HG03108 (cell line): ENCODE measurements at regions not wholly inside any gene's neighbourhood (a gene's known extent, or its start where the extent isn't known, plus 50 kb on each side); places are given as distances from the start of the nearest gene placed in this dataset.

Source experiments
- ATAC-seq: cut with Tn5 transposase; IDR thresholded peaks from one replicate; pipeline ENCODE4 v1.9.1; 2021; ENCODE audit warnings: moderate library complexity; ENCODE audit not compliant: unreplicated experiment

DNA sequence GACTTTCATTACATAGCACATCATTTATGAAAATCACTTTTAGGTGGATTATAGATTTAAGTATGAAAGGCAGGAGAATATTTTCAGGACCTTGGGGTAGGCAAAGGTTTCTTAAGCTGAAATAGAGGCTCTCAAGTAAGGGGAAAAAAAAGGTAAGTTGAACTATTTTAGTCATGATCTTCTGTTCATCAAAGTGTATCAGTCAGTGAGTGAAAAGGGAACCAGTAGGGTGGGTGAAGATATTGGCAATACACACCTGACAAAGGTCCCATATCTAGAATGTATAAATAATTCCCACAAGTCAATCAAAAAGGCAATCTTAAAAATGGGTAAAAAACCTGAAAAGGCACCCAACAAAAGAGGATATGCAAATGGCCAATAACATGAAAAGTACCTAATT lies 218.6 kb downstream of the KLF13 start:
- no peak for ATAC-seq

DNA sequence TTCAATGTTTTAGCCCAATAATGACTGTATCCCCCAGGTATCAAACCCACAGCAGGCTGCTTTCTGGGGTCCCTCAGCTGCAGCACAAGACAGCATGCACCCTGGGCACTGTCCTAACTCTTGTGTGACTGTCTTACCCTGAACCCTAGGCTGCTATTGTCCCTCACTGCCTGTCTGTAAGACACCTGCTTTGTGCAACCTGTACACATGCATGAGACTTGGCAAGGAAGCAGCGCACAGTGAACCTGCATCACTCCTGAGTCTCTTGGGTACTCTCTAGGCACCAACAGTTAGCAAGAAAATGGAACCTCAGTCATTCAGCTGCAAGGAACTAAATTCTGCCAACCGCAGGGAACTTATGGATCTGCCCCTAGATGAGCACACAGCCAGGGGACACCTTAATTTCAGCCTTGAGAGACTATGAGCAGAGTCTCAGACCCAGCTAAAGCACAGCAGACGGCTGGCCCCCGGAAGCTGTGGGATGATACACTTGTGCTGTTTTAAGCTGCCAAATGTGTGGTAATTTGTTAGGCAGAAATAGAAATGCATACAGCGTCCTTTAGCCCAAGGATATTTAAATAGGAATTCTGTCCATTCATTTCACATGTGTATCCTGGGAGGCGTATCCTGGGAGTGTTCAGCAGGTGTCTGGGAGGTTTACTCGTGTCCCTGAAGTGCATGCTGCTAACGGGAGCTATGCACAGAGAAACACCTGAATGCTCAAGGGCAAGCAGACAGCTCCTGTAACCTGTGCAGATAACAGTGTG lies 223.8 kb downstream of the KLF13 start:
- ATAC-seq = no peak

DNA sequence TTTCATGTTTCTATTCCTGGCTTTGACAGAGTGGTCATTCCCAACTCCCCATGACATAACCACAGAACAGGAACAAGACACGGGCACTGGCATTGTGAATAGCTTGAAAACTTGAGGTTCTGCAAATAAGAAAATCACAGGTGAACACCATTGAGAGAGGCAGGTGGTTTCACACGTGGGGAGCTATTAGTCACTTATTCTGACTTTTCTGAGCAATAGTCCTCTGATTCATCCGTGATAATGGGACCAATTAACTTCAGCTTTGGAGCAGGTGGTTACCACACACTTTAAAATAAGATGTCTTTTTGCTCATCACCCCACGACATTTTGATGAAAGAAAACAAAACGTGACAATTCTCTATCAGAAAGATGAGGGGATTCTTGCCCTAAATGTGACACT lies 224.7 kb downstream of the KLF13 start:
- no peak for ATAC-seq

DNA sequence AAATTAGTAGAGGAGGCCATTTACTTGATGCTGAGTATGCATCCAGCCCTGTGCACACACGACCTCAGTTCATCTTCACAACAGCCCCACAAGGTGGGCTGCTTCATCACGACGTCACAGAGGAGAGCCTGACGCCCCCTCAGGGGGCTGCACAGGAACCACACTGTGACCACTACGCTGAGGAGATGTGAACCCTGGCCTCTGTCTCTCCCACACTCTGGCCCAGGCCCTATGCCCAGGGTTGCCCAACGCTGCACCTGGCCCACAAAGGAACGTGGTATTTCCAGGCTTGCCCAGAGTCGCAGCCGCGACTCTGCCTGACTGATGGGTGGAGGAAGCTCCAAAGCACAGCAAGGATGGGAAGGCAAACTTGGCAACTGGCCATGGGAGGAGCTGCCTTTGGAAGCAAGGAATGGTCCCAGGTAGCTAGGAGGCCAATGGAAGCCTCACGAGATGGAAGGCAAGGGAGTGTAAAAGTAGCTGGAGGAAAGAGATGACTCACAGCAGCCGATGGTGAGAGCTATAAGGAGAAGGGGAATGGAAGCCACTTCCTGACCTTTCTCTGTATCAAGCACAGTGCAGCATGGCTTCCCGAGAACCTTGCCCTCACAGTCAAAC lies 226.0 kb downstream of the KLF13 start:
- no peak for ATAC-seq

DNA sequence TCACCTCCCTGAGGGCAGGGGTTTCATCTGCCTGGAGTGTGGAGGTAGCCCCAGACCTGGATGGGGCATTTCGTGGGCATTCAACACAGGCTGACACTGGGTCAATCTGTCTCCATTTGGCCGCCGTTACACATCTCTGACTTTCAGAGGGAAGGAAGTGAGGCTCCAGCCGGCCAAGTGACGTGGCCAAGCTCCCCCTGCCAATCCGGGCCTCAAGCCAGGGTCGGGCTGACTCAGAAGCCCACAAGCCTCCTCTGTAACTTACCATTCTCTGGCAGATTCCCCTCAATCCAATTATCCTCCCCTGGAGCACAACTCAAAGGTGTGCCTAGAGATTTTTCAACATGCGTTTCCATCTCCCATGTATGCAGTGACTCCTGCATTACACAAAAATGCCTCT lies 227.6 kb downstream of the KLF13 start:
- ATAC-seq = no peak

DNA sequence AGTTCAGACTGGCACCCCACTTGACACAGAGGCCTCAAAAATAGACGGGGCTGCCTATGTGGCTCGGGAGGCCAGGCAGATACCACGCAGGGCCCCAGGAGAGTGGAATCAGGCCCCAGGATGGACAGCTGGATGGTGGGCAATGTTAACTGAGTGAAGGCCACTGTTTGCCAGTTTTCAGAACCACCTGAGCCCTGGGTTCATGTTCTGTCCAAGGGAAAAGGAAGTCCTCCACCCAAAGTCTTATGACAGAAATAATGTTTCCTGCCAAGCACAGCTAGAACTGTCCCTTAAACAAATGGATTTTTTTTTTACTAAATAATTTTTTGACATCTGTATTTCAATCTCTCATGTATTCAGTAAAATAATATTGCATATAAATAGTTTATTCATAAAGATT lies 228.4 kb downstream of the KLF13 start:
- no peak for ATAC-seq

DNA sequence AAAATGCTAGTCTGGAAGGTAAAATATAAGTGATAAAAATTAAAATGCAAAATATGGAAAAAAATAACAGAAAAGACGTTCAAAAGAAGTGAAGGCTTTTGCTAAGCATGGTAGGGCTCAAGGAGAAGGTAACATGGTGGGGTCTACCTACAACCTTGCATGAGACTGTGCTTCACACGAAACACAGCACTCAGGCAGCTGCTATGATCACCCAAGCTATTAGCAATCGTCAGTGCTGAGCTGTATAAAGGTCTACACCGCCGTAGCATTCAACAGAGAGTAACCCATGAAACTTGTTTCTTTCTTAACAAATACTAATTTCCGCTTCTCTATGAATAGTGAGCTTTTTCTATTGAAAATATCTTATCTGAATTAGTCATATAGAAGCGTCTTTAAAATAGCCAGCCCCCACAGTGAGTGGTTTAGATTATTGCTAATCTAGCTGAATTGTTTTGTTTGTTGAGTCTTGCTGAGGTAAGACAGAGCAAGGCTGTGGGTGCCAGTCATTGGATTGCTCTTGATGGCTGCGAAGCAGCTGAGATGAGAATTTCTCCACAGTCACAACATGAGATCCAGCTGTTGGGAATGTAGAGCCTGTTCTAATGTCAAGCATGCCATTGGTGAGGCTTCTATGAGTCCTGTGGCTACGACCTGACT lies 230.0 kb downstream of the KLF13 start:
- ATAC-seq = no peak

DNA sequence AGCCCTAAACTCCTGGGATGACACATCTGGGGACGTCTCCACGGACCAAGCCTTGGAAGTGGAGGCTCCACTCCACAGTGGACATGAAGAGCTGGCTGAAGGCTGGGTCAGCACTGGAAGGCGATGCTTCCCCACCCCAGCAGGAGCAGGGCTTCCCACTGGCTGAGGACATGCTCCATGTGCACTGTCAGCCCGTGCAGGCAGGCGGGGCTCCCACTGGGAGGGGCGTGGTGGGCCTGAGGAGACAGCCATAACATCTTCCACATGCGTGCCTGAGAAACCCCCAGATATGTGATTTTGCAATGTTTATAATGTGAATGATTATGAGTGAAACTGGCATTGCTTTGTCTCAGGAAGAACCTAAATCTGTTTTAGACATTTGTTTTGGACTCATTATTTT lies 231.3 kb downstream of the KLF13 start:
- ATAC-seq = no peak

DNA sequence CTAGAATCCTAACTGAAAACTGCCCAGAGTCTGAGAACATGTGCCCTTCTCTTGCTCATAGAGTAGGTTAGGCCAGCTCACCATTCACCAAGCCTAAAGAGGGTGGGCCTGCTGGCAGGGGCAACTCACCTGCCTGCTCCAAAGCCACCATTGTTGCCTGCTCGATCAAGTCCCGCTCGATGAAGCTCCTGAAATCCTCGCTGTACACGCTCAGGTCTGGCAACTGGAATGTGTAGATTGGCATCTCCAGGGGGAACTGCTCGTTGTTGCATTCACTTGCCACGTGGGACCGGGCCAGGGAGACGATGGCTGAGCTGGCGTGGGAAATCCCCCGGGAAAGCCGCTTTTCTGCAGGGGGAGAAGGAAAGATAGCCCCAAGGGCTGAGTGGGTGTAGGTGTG lies 232.2 kb downstream of the KLF13 start:
- no peak for ATAC-seq

DNA sequence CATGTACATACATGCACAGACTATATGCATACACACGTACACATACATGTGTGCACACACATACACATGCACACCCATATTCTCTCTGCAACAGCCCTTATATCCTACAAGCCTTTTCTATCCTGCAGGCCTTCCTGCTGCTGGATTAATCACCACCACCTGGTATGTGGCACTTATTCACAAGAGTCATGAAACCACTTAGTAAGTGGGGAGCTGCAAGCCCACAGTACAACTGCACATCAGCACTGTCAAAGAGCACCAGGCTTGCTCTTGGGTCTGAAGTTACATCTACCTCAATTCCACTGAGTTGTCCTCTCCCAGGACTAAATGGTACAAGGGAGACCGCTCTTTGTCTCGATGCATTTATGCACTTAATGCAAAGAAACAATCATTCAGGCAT lies 233.2 kb downstream of the KLF13 start:
- no peak for ATAC-seq

DNA sequence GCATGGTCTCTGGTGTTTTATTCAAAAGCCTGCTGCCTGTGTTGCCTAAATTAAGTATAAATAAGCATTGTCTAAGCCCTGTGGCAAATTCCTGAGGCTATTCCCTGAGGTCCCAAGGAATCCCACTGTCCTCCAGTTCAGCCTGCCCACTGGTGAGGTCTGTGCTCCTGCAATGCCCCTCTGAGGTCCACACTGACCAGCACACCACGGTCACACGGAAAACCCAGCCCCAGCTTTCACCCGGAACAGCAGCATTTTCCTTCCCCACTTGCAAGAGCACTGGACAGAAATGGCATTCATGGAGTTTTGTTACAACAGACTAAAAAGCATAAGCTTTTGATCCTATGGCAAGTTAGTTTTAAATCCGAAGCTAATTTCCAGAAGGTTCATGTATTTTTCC lies 234.0 kb downstream of the KLF13 start:
- no peak for ATAC-seq

DNA sequence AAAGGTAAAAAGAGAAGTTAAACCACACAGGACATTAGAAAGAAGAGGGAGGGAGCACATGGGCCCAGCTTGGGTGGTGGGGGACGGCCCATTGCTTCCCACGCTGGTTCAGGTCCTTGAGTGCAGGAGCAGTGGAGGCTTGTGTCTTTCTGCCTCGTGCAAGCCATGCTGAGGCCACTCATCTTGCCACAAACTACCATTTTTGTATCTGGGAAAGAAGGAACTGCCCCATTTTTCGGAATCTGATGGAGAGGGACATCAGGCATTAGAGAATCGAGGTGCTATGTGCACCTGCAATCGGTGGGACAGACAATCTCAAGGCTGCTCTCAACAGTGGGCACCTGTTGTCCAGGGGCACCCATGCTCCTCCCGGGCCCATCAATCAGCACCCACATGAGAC lies 234.5 kb downstream of the KLF13 start:
- ATAC-seq = no peak

DNA sequence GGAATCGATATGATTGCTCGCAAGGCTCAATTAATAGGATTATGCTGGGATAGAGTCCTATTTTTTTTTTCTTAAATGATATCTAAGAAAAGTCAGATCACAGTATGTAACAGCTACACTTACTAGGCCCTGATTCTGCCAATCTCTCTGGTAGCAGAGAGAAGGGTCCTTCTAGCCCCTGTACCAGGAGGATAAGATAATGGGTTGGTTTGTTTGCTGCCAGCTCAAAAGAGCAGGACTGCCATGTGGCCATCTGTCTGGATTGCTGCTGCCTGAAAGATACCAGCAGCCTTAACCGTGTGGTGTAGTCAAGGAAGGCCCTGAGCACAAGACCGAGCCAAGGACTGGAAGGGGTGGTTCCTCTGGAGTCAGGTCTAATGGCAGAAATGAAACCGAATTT lies 236.4 kb downstream of the KLF13 start:
- no peak for ATAC-seq

DNA sequence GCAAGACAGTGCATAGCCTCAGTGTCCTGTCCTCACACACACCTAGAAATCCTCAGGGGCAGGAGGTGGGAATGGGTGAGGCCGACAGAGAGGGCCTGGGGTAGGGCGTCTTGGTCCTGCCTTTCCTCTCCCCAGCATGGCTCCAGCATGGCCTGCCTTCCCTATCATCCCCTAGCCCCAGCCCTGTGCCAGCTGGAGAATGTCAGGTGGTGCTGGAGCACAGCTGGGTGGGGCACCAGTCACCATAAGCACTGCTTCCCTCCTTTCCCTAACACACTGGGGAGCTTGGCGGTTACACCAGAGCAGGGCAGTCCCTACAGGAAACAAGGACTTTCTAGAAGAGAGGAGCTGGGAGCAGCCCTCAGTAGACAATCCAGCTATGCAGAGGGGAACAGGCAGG lies 236.8 kb downstream of the KLF13 start:
- ATAC-seq = no peak

DNA sequence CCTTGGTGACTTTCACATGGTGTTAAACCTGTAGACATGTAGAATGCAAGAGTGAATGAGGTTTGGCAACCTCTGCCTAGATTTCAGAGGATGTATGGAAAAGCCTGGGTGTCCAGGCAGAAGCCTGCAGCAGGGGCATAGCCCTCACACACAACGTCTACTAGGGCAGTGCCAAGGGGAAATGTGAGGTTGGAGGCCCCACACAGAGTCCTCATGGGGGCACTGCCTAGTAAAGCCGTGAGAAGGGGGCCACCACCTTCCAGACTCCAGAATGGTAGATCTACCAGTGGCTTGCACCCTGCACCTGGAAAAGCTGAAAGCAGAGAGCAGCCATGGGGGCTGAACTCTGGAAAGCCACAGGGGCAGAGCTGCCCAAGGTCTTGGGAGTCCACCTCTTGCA lies 241.2 kb downstream of the KLF13 start:
- ATAC-seq = no peak

DNA sequence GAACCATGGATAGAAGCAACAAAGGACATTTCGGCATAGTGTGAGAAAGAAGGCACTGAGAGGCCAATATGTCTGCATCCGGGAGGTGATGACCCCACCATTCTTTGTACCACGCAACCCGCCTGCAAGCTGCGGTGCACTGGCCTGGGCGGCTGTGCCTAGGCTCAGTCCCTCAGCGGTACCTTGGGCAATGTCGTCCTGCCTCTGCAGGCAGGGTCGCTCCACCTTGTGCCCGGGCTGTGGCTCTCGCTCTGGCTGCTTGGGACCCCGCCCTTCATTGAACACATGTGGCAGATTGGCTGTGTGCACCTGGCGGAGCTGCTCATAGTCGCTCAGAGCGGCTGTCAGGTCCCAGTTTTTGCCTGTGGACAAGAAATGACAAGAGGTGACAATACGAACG lies 243.2 kb downstream of the KLF13 start:
- no peak for ATAC-seq

DNA sequence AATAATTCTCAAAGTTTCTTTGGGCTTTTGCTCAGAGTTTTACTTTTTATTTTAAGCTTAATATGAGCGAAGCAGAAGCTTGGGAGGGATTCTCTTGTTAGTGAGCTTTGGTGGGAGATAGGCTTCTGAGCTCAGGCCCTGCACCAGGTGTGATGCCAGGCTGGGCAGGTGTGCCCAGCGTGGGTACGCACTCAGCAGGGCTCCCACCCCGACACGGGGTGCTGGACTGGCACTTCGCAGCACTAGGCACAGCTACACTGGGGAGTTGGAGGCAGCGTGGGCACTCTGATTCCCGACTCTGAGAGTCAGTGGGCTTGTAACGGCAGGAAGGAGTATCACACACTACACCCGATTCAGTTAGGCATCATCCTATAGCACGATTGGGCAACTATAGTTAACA lies 244.0 kb downstream of the KLF13 start:
- ATAC-seq = no peak

DNA sequence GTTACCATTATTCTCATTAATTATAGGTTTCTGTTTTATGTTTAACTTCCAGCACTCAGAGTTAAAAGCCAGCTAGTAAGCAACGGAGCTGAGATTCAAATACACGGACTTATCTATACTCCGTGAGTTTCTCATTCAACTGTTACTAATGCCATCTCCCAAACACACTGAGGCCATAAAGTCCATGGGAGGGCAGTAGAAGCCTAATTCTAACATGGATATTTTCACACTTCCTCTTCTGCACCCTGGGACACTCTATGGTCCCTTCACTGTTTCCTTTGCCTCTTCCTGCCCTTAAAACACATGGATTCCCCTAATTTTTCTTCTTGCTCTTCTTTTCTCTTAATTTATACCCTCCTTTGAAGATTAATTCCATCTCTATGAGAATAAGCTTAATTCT lies 245.0 kb downstream of the KLF13 start:
- no peak for ATAC-seq

DNA sequence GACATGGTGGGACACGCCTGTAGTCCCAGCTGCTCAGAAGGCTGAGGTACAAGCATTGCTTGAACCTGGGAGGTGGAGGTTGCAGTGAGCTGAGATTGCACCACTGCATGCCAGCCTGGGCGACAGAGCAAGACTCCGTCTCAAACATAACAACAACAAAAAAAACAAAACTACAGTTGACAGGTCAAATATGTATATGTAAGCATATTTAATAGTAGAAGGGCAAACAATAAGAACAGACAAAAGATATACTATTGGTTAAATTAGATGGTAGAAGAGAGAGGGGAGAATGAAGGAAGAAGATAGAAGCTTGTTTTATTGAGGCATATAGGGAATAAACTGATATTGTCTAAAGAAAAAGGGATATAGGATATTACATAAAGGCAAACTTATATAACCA lies 247.1 kb downstream of the KLF13 start:
- no peak for ATAC-seq

DNA sequence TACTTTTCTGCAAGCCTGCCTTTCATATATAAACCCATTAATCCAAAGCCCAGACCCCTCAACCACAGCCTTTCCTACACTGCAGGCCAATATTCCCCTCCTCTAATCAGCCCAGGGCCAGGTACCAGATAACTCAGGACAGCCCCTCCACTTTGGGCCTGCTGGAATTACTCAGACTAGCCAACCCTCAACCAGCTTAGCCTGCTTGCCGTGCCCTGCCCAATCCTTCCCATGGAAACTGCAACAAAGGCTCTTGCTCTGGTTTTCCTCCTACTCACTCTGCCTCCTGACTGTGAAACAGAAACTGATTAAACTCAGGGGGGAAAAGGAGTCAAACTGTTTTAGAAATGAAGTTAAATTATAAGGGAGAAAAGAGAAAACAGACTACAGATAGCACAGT lies 248.1 kb downstream of the KLF13 start:
- no peak for ATAC-seq

DNA sequence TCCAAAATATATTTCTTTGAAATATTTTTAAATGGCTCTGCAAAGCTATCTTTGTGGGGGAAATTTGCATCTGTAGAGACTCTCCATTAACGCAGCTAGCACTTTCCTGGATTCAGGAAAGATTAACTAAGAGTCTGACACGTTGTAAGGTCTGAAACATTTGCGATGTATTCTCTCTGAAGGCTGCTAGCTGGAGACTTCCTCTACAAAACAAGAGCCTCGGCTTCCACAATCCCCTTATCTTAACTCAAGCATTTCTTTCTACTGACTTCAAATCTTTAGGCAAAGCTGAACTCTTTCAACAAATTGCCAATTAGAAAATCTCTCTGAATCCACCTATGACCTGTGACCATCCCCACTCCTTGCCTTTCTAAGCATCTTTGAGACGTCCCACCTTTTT lies 250.5 kb downstream of the KLF13 start:
- ATAC-seq = no peak

DNA sequence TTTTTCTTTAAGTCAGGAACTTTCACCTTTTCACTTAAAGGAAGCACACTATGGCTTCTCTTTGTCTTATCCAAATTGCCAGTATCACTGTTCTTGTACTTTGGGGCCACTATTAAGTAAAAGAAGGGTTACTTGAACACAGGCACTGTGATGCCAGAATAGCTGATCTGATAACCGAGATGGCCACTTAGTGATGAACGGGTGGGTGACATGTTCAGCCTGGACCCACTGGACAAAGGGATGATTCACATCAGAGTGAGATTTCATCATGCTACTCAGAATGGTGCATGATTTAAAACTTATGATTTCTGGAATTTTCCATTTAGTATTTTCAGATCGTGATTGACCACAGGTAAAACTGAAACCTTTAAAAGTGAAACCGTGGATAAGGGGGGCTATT lies 252.6 kb downstream of the KLF13 start:
- no peak for ATAC-seq
